ENCODE measurements at regions not wholly inside any gene's neighbourhood (a gene's known extent, or its start where the extent isn't known, plus 50 kb on each side); places are given as distances from the start of the nearest gene placed in this dataset.

DNA sequence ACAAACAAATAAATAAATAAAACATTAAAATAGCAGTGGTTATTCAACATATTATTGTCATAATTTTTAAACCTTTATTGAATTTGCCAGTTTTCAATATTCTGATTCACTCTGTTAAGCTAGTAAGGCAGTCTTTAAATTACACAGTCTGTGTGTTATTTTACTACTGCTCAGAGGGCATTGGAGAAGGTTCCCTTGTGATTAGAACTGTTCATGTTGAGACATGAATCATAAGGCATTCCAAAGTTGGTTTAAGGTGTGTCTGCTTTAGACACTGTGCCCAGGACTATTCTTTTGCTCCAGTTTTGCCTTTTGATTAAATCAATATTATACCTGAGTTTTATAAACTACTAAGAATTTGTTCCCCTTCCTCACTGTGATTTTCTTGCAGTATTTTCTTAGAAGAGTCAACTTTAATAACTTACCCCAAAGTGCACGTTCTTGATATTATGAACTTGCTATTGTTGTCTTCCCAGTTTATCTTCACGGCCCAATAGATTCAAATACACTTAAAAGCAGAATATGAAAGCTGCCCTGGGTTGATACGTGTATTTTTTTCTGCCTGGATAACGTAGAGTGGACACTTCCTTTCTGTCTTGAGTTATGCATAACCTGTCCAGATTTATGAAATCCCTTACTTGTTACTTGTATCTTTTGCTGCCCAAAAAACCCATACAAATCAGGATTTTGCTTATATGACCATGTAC is 105.3 kb upstream of the BCAT1 start:
- ATAC-seq: no peak
- WGBS, 3 donors: 60 to 70% (median 61%) methylated on average over 4 of the region's 4 CpGs
- Histone ChIP-seq H3K36me3 (ENCODE audit: insufficient read depth in 1 of 2, low read depth in 1 of 2) (no peaks in the 10 kb centered on the region), H3K27ac (no peak overlapping the region), H3K4me3 (peak overlapping the region; percentile 45), H3K9me3 (no peaks in the 10 kb centered on the region), H3K27me3 (ENCODE audit: insufficient read depth in 3 of 3, low read length in 2 of 3) (no peaks in the 10 kb centered on the region), H3K4me1 (no peaks in the 10 kb centered on the region)
- TF ChIP-seq, protein P1, sequence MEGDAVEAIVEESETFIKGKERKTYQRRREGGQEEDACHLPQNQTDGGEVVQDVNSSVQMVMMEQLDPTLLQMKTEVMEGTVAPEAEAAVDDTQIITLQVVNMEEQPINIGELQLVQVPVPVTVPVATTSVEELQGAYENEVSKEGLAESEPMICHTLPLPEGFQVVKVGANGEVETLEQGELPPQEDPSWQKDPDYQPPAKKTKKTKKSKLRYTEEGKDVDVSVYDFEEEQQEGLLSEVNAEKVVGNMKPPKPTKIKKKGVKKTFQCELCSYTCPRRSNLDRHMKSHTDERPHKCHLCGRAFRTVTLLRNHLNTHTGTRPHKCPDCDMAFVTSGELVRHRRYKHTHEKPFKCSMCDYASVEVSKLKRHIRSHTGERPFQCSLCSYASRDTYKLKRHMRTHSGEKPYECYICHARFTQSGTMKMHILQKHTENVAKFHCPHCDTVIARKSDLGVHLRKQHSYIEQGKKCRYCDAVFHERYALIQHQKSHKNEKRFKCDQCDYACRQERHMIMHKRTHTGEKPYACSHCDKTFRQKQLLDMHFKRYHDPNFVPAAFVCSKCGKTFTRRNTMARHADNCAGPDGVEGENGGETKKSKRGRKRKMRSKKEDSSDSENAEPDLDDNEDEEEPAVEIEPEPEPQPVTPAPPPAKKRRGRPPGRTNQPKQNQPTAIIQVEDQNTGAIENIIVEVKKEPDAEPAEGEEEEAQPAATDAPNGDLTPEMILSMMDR (IDR thresholded peaks at IDR 0.05): no peak
- DNase-seq: no peak
- intact Hi-C loops (cut with DNase I): no loop called here

DNA sequence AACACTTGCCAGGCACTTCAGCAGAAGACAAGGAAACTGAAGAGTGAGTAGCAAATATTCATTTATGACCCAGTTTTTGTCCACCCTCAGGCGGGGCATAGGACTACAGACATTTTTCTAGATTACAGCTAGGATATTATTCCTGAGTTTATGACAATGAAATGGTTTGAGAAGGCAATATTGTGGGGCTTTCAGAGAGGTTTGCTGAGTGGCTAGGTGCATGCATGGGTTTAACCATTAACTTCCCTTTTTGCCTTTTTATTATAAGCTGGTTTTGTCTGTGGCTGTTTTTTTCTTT is 104.0 kb upstream of the BCAT1 start:
- TF ChIP-seq, protein P1 (IDR thresholded peaks at IDR 0.05): no peak
- H3K4me3 ChIP-seq: peak overlapping the region; percentile 45
- DNase-seq (no peak), ATAC-seq (no peak)
- no peaks in the 10 kb centered on the region for H3K4me1 ChIP-seq
- no peaks in the 10 kb centered on the region for H3K27me3 ChIP-seq (ENCODE audit: insufficient read depth in 3 of 3, low read length in 2 of 3)
- H3K9me3 ChIP-seq: no peaks in the 10 kb centered on the region
- intact Hi-C loops (cut with DNase I): no loop called here
- 66 to 80% (median 70%) methylated on average over 1 of the region's 1 CpG for WGBS, 3 donors
- no peaks in the 10 kb centered on the region for H3K36me3 ChIP-seq (ENCODE audit: insufficient read depth in 1 of 2, low read depth in 1 of 2)
- no peak overlapping the region for H3K27ac ChIP-seq

DNA sequence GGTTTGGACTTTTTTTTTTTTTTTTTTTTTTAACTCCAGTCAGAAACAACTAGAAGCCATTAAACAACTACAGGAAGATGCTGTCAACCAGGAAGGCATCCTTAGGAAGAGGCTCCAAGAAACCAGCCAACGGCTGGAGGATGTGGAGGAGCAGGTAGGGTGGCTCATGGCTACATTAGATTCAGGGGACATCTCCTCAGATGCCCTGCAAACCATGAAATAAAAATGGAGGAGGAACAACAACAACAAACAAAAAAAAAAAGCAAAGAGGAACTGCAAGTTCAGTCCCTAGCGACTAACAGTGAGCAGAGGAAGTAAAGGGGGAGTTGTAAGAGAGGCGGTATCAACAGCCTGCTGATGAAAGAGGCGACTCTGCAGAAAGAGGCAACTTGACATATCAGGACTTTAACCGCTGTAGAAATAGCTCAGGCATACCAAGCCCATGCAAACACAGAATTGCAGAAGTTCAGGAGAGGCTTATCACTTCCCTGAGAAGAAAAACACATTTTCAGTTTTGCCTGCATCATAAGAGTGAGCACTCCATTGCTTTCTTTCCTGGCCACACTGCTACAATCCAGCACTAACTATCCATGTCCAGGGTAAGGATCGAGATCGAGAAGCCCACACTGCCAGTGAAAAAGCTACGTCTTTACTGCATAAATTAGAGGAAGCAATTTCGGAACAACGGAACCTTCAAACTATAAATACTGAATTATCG is 103.5 kb upstream of the BCAT1 start:
- no peaks in the 10 kb centered on the region for H3K9me3 ChIP-seq
- H3K36me3 ChIP-seq (ENCODE audit: insufficient read depth in 1 of 2, low read depth in 1 of 2): no peaks in the 10 kb centered on the region
- peak overlapping the region; percentile 45 for H3K4me3 ChIP-seq
- WGBS, 3 donors: 64 to 73% (median 65%) methylated on average over 11 of the region's 11 CpGs
- no peak for DNase-seq
- TF ChIP-seq, protein P1 (IDR thresholded peaks at IDR 0.05): no peak
- intact Hi-C loops (cut with DNase I): no loop called here
- H3K27ac ChIP-seq: no peak overlapping the region
- H3K27me3 ChIP-seq (ENCODE audit: insufficient read depth in 3 of 3, low read length in 2 of 3): no peaks in the 10 kb centered on the region
- peak in 3 of 4 donors; percentile 46 to 74 (median 49) for ATAC-seq
- H3K4me1 ChIP-seq: no peaks in the 10 kb centered on the region

DNA sequence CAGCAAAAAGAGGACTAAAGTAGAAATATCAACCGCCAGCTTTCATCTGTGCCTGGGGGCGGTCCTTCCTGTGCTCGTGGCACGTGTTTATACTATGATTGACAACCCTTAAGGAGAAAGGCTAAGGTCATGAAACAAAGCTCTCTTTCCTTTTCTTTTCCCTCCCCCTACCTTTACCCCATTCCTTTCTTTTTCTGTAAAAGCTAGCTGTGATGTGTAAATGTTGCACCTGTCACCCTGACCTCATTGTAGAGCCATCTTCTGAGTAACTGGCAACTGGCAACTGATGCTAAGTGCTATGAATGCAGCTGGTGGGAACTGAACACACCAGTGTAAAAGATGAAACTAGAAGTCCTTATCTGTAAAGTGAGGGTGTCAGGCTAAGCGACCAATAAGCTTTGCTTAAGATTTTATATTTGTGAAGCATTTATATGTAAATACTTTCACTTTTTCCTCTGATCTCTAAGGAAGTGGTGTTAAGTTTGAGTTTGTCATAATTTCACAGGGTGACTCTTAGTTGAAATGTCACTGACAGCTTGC is 102.8 kb upstream of the BCAT1 start:
- Histone ChIP-seq H3K4me3 (peak overlapping the region; percentile 45), H3K36me3 (ENCODE audit: insufficient read depth in 1 of 2, low read depth in 1 of 2) (no peaks in the 10 kb centered on the region), H3K27ac (no peak overlapping the region), H3K4me1 (no peaks in the 10 kb centered on the region), H3K27me3 (ENCODE audit: insufficient read depth in 3 of 3, low read length in 2 of 3) (no peaks in the 10 kb centered on the region), H3K9me3 (peaks cover 5% of the 10 kb centered on the region)
- WGBS, 3 donors: 61 to 68% (median 63%) methylated on average over 5 of the region's 5 CpGs
- intact Hi-C loops (cut with DNase I): no loop called here
- no peak for ATAC-seq
- TF ChIP-seq, protein P1 (IDR thresholded peaks at IDR 0.05): no peak
- DNase-seq: no peak

Data from psoas muscle (tissue), 7 donors.